SK-N-SH treated with all-trans-retinoic acid at 6 μM for 48 hours (cell line): ENCODE measurements at regions not wholly inside any gene's neighbourhood (a gene's known extent, or its start where the extent isn't known, plus 50 kb on each side); places are given as distances from the start of the nearest gene placed in this dataset.

Experiments
- ATAC-seq: fragments of 200-7000 bp; cut with Tn5 transposase; 3 replicates; pipeline ENCODE4 v1.9.1; 2020; ENCODE audit warnings: mild to moderate bottlenecking, moderate library complexity
- ARNTL ChIP-seq: fragments of 450-650 bp; formaldehyde crosslinking; IDR thresholded peaks from 2 replicates; pipeline ENCODE4 v1.5.0; 2020; ENCODE audit warnings: low read depth, mild to moderate bottlenecking, moderate library complexity, borderline replicate concordance
- BACH2 ChIP-seq: fragments of 250-450 bp; sonication (Bioruptor Pico); IDR thresholded peaks from 2 replicates; pipeline ENCODE4 v1.9.0; 2021; ENCODE audit warnings: mild to moderate bottlenecking, borderline replicate concordance
- CSDC2 ChIP-seq: fragments of 250-450 bp; sonication (Bioruptor Pico); IDR thresholded peaks from 2 replicates; pipeline ENCODE4 v1.5.0; 2020; ENCODE audit warnings: mild to moderate bottlenecking, moderate library complexity
- CSRNP3 ChIP-seq: fragments of 250-450 bp; sonication (Bioruptor Pico); IDR thresholded peaks from 2 replicates; pipeline ENCODE4 v1.5.1; 2021; ENCODE audit warnings: mild to moderate bottlenecking, moderate library complexity
- GLIS3 ChIP-seq: fragments of 250-450 bp; sonication (Bioruptor Pico); IDR thresholded peaks from 2 replicates; pipeline ENCODE4 v1.5.0; 2020; ENCODE audit warnings: mild to moderate bottlenecking, moderate library complexity
- ISL1 ChIP-seq: fragments of 250-450 bp; sonication (Bioruptor Pico); IDR thresholded peaks from 2 replicates; pipeline ENCODE4 v2.1.2; 2022; ENCODE audit warnings: mild to moderate bottlenecking, moderate library complexity
- OSR1 ChIP-seq: fragments of 250-450 bp; sonication (Bioruptor Pico); IDR thresholded peaks from 2 replicates; pipeline ENCODE4 v1.8.0; 2022; ENCODE audit warnings: moderate library complexity, mild to moderate bottlenecking, inconsistent platforms
- PATZ1 ChIP-seq: fragments of 250-450 bp; sonication (Bioruptor Pico); IDR thresholded peaks from 2 replicates; pipeline ENCODE4 v1.8.0; 2020; ENCODE audit warnings: mild to moderate bottlenecking, moderate library complexity, borderline replicate concordance
- POU6F1 ChIP-seq: fragments of 250-450 bp; sonication (Bioruptor Pico); IDR thresholded peaks from 2 replicates; pipeline ENCODE4 v1.8.0; 2021; ENCODE audit warnings: low read depth, mild to moderate bottlenecking, moderate library complexity, borderline replicate concordance
- PPARA ChIP-seq: fragments of 250-450 bp; sonication (Bioruptor Pico); IDR thresholded peaks from 2 replicates; pipeline ENCODE4 v1.5.0; 2020; ENCODE audit warnings: mild to moderate bottlenecking, borderline replicate concordance
- RARB ChIP-seq: fragments of 250-450 bp; sonication (Bioruptor Pico); IDR thresholded peaks from 2 replicates; pipeline ENCODE4 v1.8.0; 2021; ENCODE audit warnings: mild to moderate bottlenecking, moderate library complexity
- SNAI2 ChIP-seq: fragments of 250-450 bp; sonication (Bioruptor Pico); IDR thresholded peaks from 2 replicates; pipeline ENCODE4 v1.5.0; 2020; ENCODE audit warnings: mild to moderate bottlenecking, moderate library complexity
- TCF4 ChIP-seq: fragments of 250-450 bp; sonication (Bioruptor Pico); IDR thresholded peaks from 2 replicates; pipeline ENCODE4 v1.8.0; 2021; ENCODE audit warnings: mild to moderate bottlenecking, moderate library complexity, borderline replicate concordance
- TOX ChIP-seq: fragments of 250-450 bp; sonication (Bioruptor Pico); IDR thresholded peaks from 2 replicates; pipeline ENCODE4 v1.8.0; 2021; ENCODE audit warnings: mild to moderate bottlenecking, moderate library complexity, borderline replicate concordance
- TSHZ2 ChIP-seq: fragments of 250-450 bp; sonication (Bioruptor Pico); IDR thresholded peaks from 2 replicates; pipeline ENCODE4 v1.5.0; 2020; ENCODE audit warnings: mild to moderate bottlenecking, moderate library complexity
- ZC3H10 ChIP-seq: fragments of 250-450 bp; sonication (Bioruptor Pico); IDR thresholded peaks from 2 replicates; pipeline ENCODE4 v1.5.1; 2021; ENCODE audit warnings: mild to moderate bottlenecking, moderate library complexity
- ZFP3 ChIP-seq: fragments of 250-450 bp; sonication (Bioruptor Pico); IDR thresholded peaks from 2 replicates; pipeline ENCODE4 v1.5.0; 2020; ENCODE audit warnings: mild to moderate bottlenecking, moderate library complexity
- ZFP30 ChIP-seq: fragments of 450-650 bp; formaldehyde crosslinking; IDR thresholded peaks from 2 replicates; pipeline ENCODE4 v1.5.0; 2022; ENCODE audit warnings: mild to moderate bottlenecking, moderate library complexity
- ZNF565 ChIP-seq: fragments of 450-650 bp; formaldehyde crosslinking; conservative IDR thresholded peaks from 2 replicates; pipeline ENCODE4 v1.5.0; 2020; ENCODE audit warnings: low read depth, mild to moderate bottlenecking, moderate library complexity
- ZNF70 ChIP-seq: fragments of 450-650 bp; formaldehyde crosslinking; IDR thresholded peaks from 2 replicates; pipeline ENCODE4 v1.5.0; 2020; ENCODE audit warnings: mild to moderate bottlenecking, moderate library complexity
- ZNF8 ChIP-seq: fragments of 450-650 bp; formaldehyde crosslinking; IDR thresholded peaks from 2 replicates; pipeline ENCODE4 v1.5.0; 2020; ENCODE audit warnings: mild to moderate bottlenecking, moderate library complexity
- TF ChIP-seq, protein P1 (sequence below): fragments of 250-450 bp; sonication (Bioruptor Pico); IDR thresholded peaks from 2 replicates; pipeline ENCODE4 v1.5.1; 2020; ENCODE audit warnings: low read depth, mild to moderate bottlenecking, moderate library complexity

- TF ChIP-seq TOX (no peak), ARNTL (no peak), PATZ1 (CRISPR knock-in tag) (no peak), PPARA (CRISPR knock-in tag) (no peak), TSHZ2 (CRISPR knock-in tag) (no peak), POU6F1 (CRISPR knock-in tag) (no peak), RARB (CRISPR knock-in tag) (no peak), GLIS3 (no peak), ZNF8 (CRISPR knock-in tag) (no peak)
- ATAC-seq: no peak
Observed at GRCh38 chr13:105817498-105817897, 718.0 kb downstream of the EFNB2 start.

DNA sequence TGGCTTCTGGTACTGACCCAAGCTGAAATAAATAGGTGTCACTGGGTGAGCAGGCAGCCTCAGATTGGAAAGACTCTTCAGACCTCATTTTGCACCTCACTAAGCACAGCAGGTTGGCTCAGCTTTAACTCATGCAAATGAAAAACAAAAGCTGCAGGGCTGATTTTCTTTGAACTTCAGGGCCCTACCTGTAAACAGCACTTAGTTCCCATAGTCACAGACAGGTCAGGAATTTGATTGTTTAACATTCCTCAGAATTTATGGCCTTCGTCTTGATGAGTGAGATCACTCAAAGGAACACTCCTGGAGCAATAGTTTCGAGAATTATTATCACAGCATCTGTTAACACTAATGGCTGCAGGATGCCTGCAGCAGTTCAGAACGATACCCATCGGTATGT is 718.5 kb downstream of the EFNB2 start:
- TF ChIP-seq ZFP3 (CRISPR knock-in tag) (no peak), GLIS3 (no peak), ZFP30 (CRISPR knock-in tag) (no peak), RARB (CRISPR knock-in tag) (no peak), ARNTL (no peak), TOX (no peak), ZNF70 (no peak), ZNF565 (CRISPR knock-in tag) (no peak), OSR1 (no peak), SNAI2 (CRISPR knock-in tag) (no peak), CSDC2 (no peak), ZNF8 (CRISPR knock-in tag) (no peak), TCF4 (CRISPR knock-in tag) (no peak)
- TF ChIP-seq, protein P1, sequence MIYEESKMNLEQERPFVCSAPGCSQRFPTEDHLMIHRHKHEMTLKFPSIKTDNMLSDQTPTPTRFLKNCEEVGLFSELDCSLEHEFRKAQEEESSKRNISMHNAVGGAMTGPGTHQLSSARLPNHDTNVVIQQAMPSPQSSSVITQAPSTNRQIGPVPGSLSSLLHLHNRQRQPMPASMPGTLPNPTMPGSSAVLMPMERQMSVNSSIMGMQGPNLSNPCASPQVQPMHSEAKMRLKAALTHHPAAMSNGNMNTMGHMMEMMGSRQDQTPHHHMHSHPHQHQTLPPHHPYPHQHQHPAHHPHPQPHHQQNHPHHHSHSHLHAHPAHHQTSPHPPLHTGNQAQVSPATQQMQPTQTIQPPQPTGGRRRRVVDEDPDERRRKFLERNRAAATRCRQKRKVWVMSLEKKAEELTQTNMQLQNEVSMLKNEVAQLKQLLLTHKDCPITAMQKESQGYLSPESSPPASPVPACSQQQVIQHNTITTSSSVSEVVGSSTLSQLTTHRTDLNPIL (CRISPR knock-in tag): no peak
- no peak for ATAC-seq

- no peak for ATAC-seq
- TF ChIP-seq ZNF8 (CRISPR knock-in tag): no peak
- no peak for TF ChIP-seq CSDC2
- no peak for TF ChIP-seq CSRNP3 (CRISPR knock-in tag)
- TF ChIP-seq PATZ1 (CRISPR knock-in tag): no peak
- no peak for TF ChIP-seq TSHZ2 (CRISPR knock-in tag)
- TF ChIP-seq TCF4 (CRISPR knock-in tag): no peak
- no peak for TF ChIP-seq OSR1
- no peak for TF ChIP-seq ISL1
- TF ChIP-seq ZNF565 (CRISPR knock-in tag): no peak
- no peak for TF ChIP-seq BACH2
- no peak for TF ChIP-seq GLIS3
- TF ChIP-seq RARB (CRISPR knock-in tag): no peak
- TF ChIP-seq ZNF70: no peak
- TF ChIP-seq SNAI2 (CRISPR knock-in tag): no peak
- no peak for TF ChIP-seq ZC3H10 (CRISPR knock-in tag)
- TF ChIP-seq POU6F1 (CRISPR knock-in tag): no peak
- no peak for TF ChIP-seq ARNTL
- no peak for TF ChIP-seq ZFP3 (CRISPR knock-in tag)
Observed at GRCh38 chr13:105814902-105815250, 720.6 kb downstream of the EFNB2 start.
